Mucosa of gallbladder (tissue), 1 donor: ENCODE measurements at regions not wholly inside any gene's neighbourhood (a gene's known extent, or its start where the extent isn't known, plus 50 kb on each side); places are given as distances from the start of the nearest gene placed in this dataset.
"Not testable (repeated sequence)": the region's sequence is repeated elsewhere in the genome, so short reads cannot be mapped to it uniquely, and the experiment has no call there.

Experiments
- DNase-seq: peaks from one replicate; pipeline ENCODE4 v3.0.0-alpha.2; 2020; ENCODE audit warnings: low spot score
- donor health status: DM: no; HTN: no; CAD: no.

GRCh38 chr9:22650946-22651345, 204.3 kb downstream of the DMRTA1 start:
- no peak for DNase-seq

- no peak for DNase-seq
Measured at GRCh38 chr9:22654833-22655232, 208.2 kb downstream of the DMRTA1 start.

DNA sequence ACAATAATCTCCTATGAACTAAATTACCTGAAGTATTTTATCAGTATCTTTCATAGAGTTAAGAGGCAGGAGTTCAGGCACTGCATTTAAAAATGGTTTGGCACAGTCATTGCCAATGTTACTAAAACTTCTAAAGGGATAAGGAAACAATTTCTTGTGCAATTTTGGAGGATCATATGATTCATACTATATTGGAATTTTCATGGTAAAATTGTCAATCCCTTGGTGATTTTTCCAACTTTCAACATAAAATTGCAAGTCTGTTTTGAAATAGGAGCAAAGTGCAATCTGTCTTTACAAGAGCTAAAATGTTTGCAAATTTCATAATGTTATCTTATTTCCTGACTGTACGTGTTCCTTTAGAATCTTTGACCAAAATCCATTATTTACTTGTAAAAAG, 211.1 kb downstream of the DMRTA1 start:
- DNase-seq: no peak

- DNase-seq: not testable (repeated sequence)
Measured at GRCh38 chr9:22658484-22658883, 211.9 kb downstream of the DMRTA1 start.

- no peak for DNase-seq
Measured at GRCh38 chr9:22682536-22682935, 235.9 kb downstream of the DMRTA1 start.

- no peak for DNase-seq
Measured at GRCh38 chr9:22682961-22683699, 236.5 kb downstream of the DMRTA1 start.

GRCh38 chr9:22683700-22684075, 237.1 kb downstream of the DMRTA1 start:
- DNase-seq: no peak

GRCh38 chr9:22693156-22693555, 246.5 kb downstream of the DMRTA1 start:
- DNase-seq: no peak

GRCh38 chr9:22700171-22700570, 253.5 kb downstream of the DMRTA1 start:
- no peak for DNase-seq

DNA sequence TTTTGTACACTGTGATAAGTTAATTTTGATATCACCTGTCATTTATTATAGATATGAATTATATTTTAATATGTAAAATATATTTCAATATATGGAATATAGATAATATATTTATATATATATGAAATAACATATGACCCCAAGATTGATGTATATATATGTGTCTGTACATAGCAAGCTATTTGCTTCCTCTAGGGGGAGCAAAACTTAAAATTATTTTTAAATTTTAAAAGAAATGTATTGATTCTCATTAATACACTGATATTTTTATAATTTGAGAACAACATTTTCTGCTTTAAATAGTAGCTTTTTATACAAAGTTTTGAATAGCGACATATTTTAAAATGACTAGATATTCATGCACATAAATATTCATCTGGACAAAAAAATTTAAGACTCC, 272.0 kb downstream of the DMRTA1 start:
- DNase-seq: no peak

GRCh38 chr9:22722492-22722891, 275.9 kb downstream of the DMRTA1 start:
- no peak for DNase-seq

DNA sequence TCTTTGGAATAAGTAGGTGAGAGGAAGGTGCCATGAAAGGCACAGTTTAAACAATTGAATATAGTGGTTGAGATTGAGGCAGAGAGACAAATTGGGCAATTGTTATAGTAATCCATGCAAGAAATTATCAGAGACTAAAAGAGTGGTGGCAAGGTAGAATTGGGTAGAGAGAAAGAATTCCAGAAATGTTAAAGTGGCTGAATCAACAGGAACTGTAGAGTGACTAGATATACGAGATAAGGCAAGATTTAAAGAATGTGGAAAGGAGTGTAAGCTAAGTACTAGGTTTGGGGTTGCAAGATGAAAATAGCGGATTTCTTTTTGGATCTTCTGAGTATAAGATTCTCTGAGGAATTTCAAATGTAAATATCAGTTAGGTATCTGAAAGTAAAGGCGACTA, 285.2 kb downstream of the DMRTA1 start:
- DNase-seq: no peak

DNA sequence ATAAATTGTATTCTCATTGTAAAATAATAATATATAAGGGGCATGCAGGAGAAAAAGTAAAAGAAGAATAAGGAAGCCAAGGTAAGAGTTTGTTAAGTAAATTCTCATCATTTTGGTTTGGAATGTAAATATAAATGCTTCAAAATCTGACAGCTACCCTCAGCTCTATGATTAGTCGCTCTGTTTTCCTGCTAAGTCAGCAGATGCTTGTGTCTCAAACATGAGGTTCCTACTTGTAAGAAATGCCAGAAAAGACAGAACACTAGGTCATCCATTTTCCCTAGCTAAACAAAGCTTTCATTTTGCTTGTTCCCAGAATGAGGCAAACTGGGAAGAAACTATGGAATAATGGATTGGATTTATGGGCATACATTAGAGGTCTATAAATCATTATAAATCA, 293.1 kb downstream of the DMRTA1 start:
- DNase-seq: no peak

GRCh38 chr9:22740781-22741180, 294.2 kb downstream of the DMRTA1 start:
- no peak for DNase-seq

- DNase-seq: no peak
Measured at GRCh38 chr9:22742401-22742800, 295.8 kb downstream of the DMRTA1 start.

DNA sequence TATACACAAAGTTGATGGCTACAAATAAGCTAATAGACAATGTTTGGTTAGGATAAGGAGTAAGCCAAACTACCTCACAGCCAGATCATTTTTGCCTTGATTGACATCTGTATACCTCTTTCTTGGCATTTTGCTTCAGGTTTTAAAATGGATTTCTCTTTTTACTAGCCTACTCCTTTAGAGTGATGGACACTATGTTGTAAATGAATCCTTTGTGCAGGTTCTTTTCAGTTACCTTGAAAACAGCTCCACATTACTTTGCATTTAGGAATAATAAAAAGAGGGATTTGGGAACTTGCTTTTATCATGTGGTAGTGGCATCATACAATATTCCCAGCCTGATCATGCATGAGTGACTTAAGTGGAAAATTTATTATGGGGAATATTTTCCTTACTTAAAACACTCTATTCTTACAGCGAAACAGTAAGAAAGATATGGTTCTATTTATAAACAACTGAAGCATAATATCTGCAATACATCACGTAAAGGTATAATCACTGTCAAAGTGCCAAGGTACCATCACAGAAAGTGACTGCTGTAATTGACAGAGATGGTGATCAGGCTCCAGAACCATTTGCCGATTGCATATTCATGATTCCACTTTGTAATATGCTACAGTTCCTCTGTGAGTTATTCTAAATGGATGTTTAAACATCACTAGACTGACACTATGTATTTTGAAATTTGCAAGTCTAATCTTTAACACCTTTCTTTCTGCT, 327.0 kb downstream of the DMRTA1 start:
- DNase-seq: no peak

- DNase-seq: no peak
Measured at GRCh38 chr9:22790329-22790728, 343.7 kb downstream of the DMRTA1 start.

- no peak for DNase-seq
Measured at GRCh38 chr9:22808876-22809275, 362.3 kb downstream of the DMRTA1 start.

DNA sequence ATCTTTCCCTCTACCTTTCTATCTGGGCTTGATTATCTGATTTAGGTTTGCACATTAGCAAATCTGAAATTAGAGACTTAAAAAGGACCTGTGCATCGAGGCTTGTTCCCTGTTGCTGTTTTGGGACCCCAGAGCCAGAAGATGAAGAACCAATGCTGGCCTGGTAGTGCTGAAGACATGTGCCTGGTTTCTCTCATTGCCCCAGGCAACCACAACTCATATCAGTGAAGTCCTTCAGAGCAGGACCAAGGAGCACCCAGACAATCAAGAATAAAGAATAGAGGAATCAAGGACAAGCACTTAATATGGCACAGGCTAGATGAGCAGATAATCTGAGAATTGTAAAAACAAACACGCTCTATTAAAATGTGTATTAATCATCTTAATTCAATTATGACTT, 362.7 kb downstream of the DMRTA1 start:
- no peak for DNase-seq

DNA sequence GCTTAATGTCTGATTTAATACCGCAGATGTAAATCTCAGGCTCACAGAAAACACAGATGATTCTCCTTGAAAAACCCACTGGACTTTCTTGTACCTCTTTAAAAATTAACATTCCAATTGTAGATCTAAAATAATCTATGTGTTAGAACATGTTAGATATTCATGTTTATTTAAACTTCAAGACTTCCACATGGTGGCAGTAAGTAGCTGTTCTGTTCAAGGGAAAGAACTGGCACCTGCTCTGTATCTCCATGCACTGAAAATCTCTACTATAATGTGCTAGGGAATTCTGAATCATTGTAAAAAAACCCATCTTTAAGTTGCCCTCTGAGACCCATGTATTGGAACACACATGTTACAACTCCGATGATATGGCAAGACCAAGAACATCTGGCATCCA, 366.9 kb downstream of the DMRTA1 start:
- DNase-seq: no peak

DNA sequence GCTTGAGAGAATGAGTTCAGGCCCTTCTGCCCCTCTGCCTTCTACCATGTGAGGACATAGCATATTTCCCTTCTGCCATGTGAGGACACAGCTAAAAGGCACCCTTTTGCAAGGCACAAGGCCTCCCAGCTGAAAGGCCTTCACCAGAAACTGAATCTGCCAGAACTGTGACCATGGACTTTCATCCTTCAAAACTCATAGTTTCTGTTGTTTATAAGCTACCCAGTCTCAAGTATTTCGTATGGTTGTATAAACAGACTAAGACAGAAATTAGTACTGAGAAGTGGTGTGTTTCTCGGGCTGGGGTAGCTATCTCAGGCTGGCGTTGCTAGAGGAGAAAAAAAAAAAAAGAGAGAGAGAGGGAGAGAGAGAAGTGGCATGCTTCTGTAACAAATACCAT, 368.6 kb downstream of the DMRTA1 start:
- no peak for DNase-seq

- DNase-seq: no peak
Measured at GRCh38 chr9:22817181-22817580, 370.6 kb downstream of the DMRTA1 start.

- DNase-seq: no peak
Measured at GRCh38 chr9:22829236-22829635, 382.6 kb downstream of the DMRTA1 start.

DNA sequence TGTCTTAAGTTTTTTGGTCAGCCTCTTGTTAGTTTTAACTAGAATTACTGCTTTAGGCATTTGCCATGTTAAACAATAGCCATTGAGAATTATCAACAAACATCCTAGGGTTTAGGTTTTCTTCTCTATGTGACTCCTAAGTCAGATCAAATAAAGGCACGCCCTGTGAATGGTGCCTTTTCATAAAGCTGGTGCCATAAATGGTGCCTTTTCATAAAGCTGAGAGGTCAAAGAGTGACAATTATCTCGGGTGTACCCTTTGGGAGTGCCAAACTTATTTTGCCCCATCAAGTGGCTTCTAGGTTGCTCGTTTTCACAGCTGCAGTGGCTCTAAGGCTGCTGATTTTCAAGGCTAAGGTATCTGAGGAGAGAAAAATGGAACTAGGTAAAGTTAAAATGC, 391.6 kb downstream of the DMRTA1 start:
- no peak for DNase-seq
